Ammon's horn (tissue), 1 donor: ENCODE measurements at regions not wholly inside any gene's neighbourhood (a gene's known extent, or its start where the extent isn't known, plus 50 kb on each side); places are given as distances from the start of the nearest gene placed in this dataset.
"Not testable (repeated sequence)": the region's sequence is repeated elsewhere in the genome, so short reads cannot be mapped to it uniquely, and the experiment has no call there.

Source experiments
- DNase-seq: peaks from one replicate; pipeline ENCODE4 v3.0.0-alpha.2; 2016; ENCODE audit warnings: low spot score

- no peak for DNase-seq
Measured at GRCh38 chr12:124674937-124675336, 107.5 kb upstream of the NCOR2 start.

- peak; percentile 98 for DNase-seq
Measured at GRCh38 chr12:124673801-124674617, 106.6 kb upstream of the NCOR2 start.

- not testable (repeated sequence) for DNase-seq
Measured at GRCh38 chr12:124669271-124669721, 101.9 kb upstream of the NCOR2 start.

GRCh38 chr12:124668602-124669001 lies 101.2 kb upstream of the NCOR2 start:
- DNase-seq: no peak

- DNase-seq: no peak
Measured at GRCh38 chr12:124667506-124668326, 100.3 kb upstream of the NCOR2 start.

- no peak for DNase-seq
Measured at GRCh38 chr12:124666722-124667259, 99.4 kb upstream of the NCOR2 start.

- DNase-seq: no peak
Measured at GRCh38 chr12:124665511-124665910, 98.1 kb upstream of the NCOR2 start.

- DNase-seq: no peak
Measured at GRCh38 chr12:124664395-124665111, 97.1 kb upstream of the NCOR2 start.

GRCh38 chr12:124663771-124664366 lies 96.5 kb upstream of the NCOR2 start:
- DNase-seq: peak; percentile 92

- DNase-seq: no peak
Measured at GRCh38 chr12:124663206-124663605, 95.8 kb upstream of the NCOR2 start.

GRCh38 chr12:124661341-124661740 lies 93.9 kb upstream of the NCOR2 start:
- DNase-seq: peak; percentile 68

GRCh38 chr12:124660851-124661250 lies 93.4 kb upstream of the NCOR2 start:
- DNase-seq: no peak

- no peak for DNase-seq
Measured at GRCh38 chr12:124658806-124659402, 91.5 kb upstream of the NCOR2 start.

- DNase-seq: no peak
Measured at GRCh38 chr12:124658302-124658701, 90.9 kb upstream of the NCOR2 start.

GRCh38 chr12:124656947-124657434 lies 89.6 kb upstream of the NCOR2 start:
- no peak for DNase-seq

- DNase-seq: peak; percentile 91
Measured at GRCh38 chr12:124655698-124656516, 88.5 kb upstream of the NCOR2 start.

GRCh38 chr12:124655048-124655697 lies 87.8 kb upstream of the NCOR2 start:
- peak; percentile 87 for DNase-seq

GRCh38 chr12:124654666-124655047 lies 87.2 kb upstream of the NCOR2 start:
- no peak for DNase-seq

GRCh38 chr12:124653169-124653931 lies 85.9 kb upstream of the NCOR2 start:
- DNase-seq: no peak
